Hepatocyte (in vitro differentiated cells): ENCODE measurements at regions not wholly inside any gene's neighbourhood (a gene's known extent, or its start where the extent isn't known, plus 50 kb on each side); places are given as distances from the start of the nearest gene placed in this dataset.
"Not testable (repeated sequence)": the region's sequence is repeated elsewhere in the genome, so short reads cannot be mapped to it uniquely, and the experiment has no call there.

ENCODE experiments used
- EZH2 ChIP-seq: fragments of 200-600 bp; sonication (generic); IDR thresholded peaks from 2 replicates; pipeline ENCODE4 v1.6.1; 2016; ENCODE audit warnings: antibody characterized with exemption, mild to moderate bottlenecking, borderline replicate concordance
- TF ChIP-seq, protein P1 (sequence below): fragments of 200-600 bp; sonication (generic); IDR thresholded peaks from 2 replicates; pipeline ENCODE4 v1.5.1; 2016; ENCODE audit warnings: antibody characterized with exemption, mild to moderate bottlenecking; ENCODE audit not compliant: poor library complexity

DNA sequence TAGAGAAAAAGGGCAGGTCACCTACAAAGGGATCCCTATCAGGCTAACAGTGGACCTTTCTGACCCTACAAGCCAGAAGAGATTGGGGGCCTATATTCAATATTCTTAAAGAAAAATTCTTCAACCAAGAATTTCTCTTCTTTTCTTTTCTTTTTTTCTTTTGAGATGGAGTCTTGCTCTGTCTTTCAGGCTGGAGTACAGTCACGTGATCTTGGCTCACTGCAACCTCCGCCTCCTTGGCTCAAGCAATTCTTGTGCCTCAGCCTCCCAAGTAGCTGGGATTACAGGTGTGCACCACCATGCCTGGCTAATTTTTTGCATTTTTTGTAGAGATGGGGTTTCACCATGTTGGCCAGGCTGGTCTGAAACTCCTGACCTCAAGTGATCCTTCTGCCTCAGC is 143.2 kb upstream of the DDIT4L start:
- not testable (repeated sequence) for TF ChIP-seq EZH2
- TF ChIP-seq, protein P1, sequence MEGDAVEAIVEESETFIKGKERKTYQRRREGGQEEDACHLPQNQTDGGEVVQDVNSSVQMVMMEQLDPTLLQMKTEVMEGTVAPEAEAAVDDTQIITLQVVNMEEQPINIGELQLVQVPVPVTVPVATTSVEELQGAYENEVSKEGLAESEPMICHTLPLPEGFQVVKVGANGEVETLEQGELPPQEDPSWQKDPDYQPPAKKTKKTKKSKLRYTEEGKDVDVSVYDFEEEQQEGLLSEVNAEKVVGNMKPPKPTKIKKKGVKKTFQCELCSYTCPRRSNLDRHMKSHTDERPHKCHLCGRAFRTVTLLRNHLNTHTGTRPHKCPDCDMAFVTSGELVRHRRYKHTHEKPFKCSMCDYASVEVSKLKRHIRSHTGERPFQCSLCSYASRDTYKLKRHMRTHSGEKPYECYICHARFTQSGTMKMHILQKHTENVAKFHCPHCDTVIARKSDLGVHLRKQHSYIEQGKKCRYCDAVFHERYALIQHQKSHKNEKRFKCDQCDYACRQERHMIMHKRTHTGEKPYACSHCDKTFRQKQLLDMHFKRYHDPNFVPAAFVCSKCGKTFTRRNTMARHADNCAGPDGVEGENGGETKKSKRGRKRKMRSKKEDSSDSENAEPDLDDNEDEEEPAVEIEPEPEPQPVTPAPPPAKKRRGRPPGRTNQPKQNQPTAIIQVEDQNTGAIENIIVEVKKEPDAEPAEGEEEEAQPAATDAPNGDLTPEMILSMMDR, result not testable (repeated sequence)
